Keratinocyte (primary cell): ENCODE measurements at regions not wholly inside any gene's neighbourhood (a gene's known extent, or its start where the extent isn't known, plus 50 kb on each side); places are given as distances from the start of the nearest gene placed in this dataset.

Experiments used
- CTCF ChIP-seq, 3 experiments: IDR thresholded peaks in 1 of 3; conservative IDR thresholded peaks in 1 of 3; optimal IDR thresholded peaks in 1 of 3; 2 replicates in 2 of 3; 3 replicates in 1 of 3; pipeline versions ENCODE3 to v1.5.1; 2011; ENCODE audit warnings: low read length in 3 of 3, mild to moderate bottlenecking in 3 of 3, moderate library complexity in 2 of 3, control low read depth in 1 of 3, inconsistent platforms in 1 of 3; ENCODE audit not compliant: insufficient read depth in 2 of 3; ENCODE audit errors: extremely low read depth in 1 of 3
- EZH2 ChIP-seq: IDR thresholded peaks from one replicate; pipeline ENCODE4 v1.6.1; 2012; ENCODE audit warnings: inconsistent platforms, mild to moderate bottlenecking, low read length, moderate library complexity

- TF ChIP-seq CTCF (optimal IDR thresholded peaks at IDR 0.05 in 1 of 3, IDR thresholded peaks at IDR 0.05 in 1 of 3, conservative IDR thresholded peaks at IDR 0.05 in 1 of 3; ENCODE audit: extremely low read depth in 1 of 3, insufficient read depth in 2 of 3, low read length in 3 of 3) (no peak), EZH2 (no peak)
Observed at GRCh38 chr6:134506162-134506561, 188.2 kb upstream of the SGK1 start.
